IMR-90 (cell line): ENCODE measurements at regions not wholly inside any gene's neighbourhood (a gene's known extent, or its start where the extent isn't known, plus 50 kb on each side); places are given as distances from the start of the nearest gene placed in this dataset.

Experiments used
- BHLHE40 ChIP-seq: fragments of 150-350 bp; IDR thresholded peaks from 2 replicates; pipeline ENCODE4 v1.6.1; 2016; ENCODE audit warnings: mild to moderate bottlenecking, low read depth, low read length
- CEBPB ChIP-seq: IDR thresholded peaks from 2 replicates; pipeline ENCODE4 v1.6.1; 2012; ENCODE audit warnings: low read depth, low read length, improper control_type of control experiment
- CHD1 ChIP-seq: IDR thresholded peaks from 2 replicates; pipeline ENCODE4 v1.6.1; 2012; ENCODE audit warnings: low read depth, low read length, improper control_type of control experiment
- ELK1 ChIP-seq: fragments of 150-350 bp; IDR thresholded peaks from 2 replicates; pipeline ENCODE4 v1.6.1; 2016; ENCODE audit warnings: low read depth, mild to moderate bottlenecking, low read length, moderate library complexity, borderline replicate concordance
- FOS ChIP-seq: fragments of 150-350 bp; IDR thresholded peaks from 2 replicates; pipeline ENCODE4 v1.6.1; 2016; ENCODE audit warnings: low read depth, low read length
- MAFK ChIP-seq: IDR thresholded peaks from 2 replicates; pipeline ENCODE4 v1.6.1; 2012; ENCODE audit warnings: low read depth, low read length, improper control_type of control experiment
- MAZ ChIP-seq: IDR thresholded peaks from 2 replicates; pipeline ENCODE4 v1.6.1; 2012; ENCODE audit warnings: low read depth, mild to moderate bottlenecking, low read length, improper control_type of control experiment, moderate library complexity, borderline replicate concordance
- MXI1 ChIP-seq: IDR thresholded peaks from 2 replicates; pipeline ENCODE4 v1.6.1; 2012; ENCODE audit warnings: low read depth, mild to moderate bottlenecking, low read length, moderate library complexity, borderline replicate concordance
- POLR2A ChIP-seq: IDR thresholded peaks from 2 replicates; pipeline ENCODE4 v1.6.1; 2012; ENCODE audit warnings: mild to moderate bottlenecking, low read depth, low read length
- RAD21 ChIP-seq: IDR thresholded peaks from 2 replicates; pipeline ENCODE4 v1.6.1; 2012; ENCODE audit warnings: low read length, improper control_type of control experiment
- RFX5 ChIP-seq: IDR thresholded peaks from 2 replicates; pipeline ENCODE4 v1.8.0; 2012; ENCODE audit warnings: low read depth, mild to moderate bottlenecking, low read length, moderate library complexity
- SMC3 ChIP-seq: fragments of 150-350 bp; IDR thresholded peaks from 2 replicates; pipeline ENCODE4 v1.6.1; 2016; ENCODE audit warnings: low read depth, mild to moderate bottlenecking, antibody characterized with exemption, low read length, moderate library complexity
- TF ChIP-seq, protein P1 (sequence below): conservative IDR thresholded peaks from 2 replicates; pipeline ENCODE4 v1.5.1; 2012; ENCODE audit warnings: mild to moderate bottlenecking, low read depth, low read length, improper control_type of control experiment
- TF ChIP-seq, protein P2 (sequence below): fragments of 150-350 bp; IDR thresholded peaks from 2 replicates; pipeline ENCODE4 v1.6.1; 2017; ENCODE audit warnings: mild to moderate bottlenecking, antibody characterized with exemption, low read length, low read depth

DNA sequence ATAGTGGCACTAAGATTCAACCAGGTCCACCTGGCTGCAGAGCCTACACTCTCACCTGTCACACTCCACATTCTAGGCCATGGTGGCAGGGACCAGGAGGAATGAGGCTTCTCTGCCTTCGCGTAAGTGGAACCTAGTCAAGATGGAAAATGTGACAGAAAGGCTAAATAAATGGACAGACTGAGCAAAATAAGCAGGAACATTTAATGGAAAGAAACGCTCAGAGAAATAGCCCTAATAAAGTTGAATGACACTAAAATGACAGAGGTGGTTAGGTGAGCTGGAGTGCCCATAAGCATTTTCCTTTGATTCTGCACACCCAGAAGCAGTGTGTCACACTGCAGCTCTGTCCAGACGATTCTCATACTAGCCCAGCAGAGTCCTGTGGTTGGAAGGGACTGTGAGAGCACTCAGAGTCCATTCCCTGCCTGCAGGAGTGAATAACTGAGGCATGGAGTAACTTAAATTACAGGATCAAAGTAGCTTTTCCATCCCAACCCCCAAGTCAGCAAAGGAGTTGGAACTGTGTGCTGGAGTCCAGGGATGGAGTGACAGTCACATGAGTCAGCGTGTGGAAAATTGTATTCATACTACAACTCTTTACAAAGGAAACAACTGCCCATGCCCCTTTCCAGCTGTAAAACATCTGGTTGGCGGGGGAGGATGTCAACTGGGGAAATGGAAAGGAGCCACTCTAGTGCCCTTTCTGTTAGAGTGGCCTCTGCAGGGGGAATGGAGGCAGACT lies 105.4 kb upstream of the LGALSL start:
- TF ChIP-seq, protein P1, sequence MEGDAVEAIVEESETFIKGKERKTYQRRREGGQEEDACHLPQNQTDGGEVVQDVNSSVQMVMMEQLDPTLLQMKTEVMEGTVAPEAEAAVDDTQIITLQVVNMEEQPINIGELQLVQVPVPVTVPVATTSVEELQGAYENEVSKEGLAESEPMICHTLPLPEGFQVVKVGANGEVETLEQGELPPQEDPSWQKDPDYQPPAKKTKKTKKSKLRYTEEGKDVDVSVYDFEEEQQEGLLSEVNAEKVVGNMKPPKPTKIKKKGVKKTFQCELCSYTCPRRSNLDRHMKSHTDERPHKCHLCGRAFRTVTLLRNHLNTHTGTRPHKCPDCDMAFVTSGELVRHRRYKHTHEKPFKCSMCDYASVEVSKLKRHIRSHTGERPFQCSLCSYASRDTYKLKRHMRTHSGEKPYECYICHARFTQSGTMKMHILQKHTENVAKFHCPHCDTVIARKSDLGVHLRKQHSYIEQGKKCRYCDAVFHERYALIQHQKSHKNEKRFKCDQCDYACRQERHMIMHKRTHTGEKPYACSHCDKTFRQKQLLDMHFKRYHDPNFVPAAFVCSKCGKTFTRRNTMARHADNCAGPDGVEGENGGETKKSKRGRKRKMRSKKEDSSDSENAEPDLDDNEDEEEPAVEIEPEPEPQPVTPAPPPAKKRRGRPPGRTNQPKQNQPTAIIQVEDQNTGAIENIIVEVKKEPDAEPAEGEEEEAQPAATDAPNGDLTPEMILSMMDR, result no peak
- TF ChIP-seq RAD21 (no peak), POLR2A (no peak), CEBPB (no peak), SMC3 (no peak), MAZ (no peak), RFX5 (no peak), ELK1 (no peak), MAFK (no peak), BHLHE40 (no peak), FOS (no peak), CHD1 (no peak), MXI1 (no peak)
- TF ChIP-seq, protein P2, sequence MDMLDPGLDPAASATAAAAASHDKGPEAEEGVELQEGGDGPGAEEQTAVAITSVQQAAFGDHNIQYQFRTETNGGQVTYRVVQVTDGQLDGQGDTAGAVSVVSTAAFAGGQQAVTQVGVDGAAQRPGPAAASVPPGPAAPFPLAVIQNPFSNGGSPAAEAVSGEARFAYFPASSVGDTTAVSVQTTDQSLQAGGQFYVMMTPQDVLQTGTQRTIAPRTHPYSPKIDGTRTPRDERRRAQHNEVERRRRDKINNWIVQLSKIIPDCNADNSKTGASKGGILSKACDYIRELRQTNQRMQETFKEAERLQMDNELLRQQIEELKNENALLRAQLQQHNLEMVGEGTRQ, result no peak
